ENCODE measurements at regions not wholly inside any gene's neighbourhood (a gene's known extent, or its start where the extent isn't known, plus 50 kb on each side); places are given as distances from the start of the nearest gene placed in this dataset.
A peak's percentile ranks its signal among the peaks of the same experiment; 100 is the strongest.

GRCh38 chr4:84385203-84385602 is 113.9 kb downstream of the NKX6-1 start:
- no peak overlapping the region for H3K4me3 ChIP-seq (ENCODE audit: low read depth, low read length)
- TF ChIP-seq CTCF (IDR thresholded peaks at IDR 0.05; ENCODE audit: low read depth, low read length) = no peak
- in situ Hi-C loops (cut with HindIII; ENCODE audit: low sequenced_read_pairs) = no loop called here
- DNase-seq (ENCODE audit: low read depth, low spot score) = no peak

GRCh38 chr4:84384801-84385200 is 114.3 kb downstream of the NKX6-1 start:
- in situ Hi-C loops (cut with HindIII; ENCODE audit: low sequenced_read_pairs) = no loop called here
- no peak overlapping the region for H3K4me3 ChIP-seq (ENCODE audit: low read depth, low read length)
- DNase-seq (ENCODE audit: low read depth, low spot score) = no peak
- no peak for TF ChIP-seq CTCF (IDR thresholded peaks at IDR 0.05; ENCODE audit: low read depth, low read length)

GRCh38 chr4:84381759-84382158 is 117.3 kb downstream of the NKX6-1 start:
- in situ Hi-C loops (cut with HindIII; ENCODE audit: low sequenced_read_pairs) = no loop called here
- no peak for DNase-seq (ENCODE audit: low read depth, low spot score)
- no peak overlapping the region for H3K4me3 ChIP-seq (ENCODE audit: low read depth, low read length)
- TF ChIP-seq CTCF (IDR thresholded peaks at IDR 0.05; ENCODE audit: low read depth, low read length) = no peak

- in situ Hi-C loops (cut with HindIII; ENCODE audit: low sequenced_read_pairs) = no loop called here
- TF ChIP-seq CTCF (IDR thresholded peaks at IDR 0.05; ENCODE audit: low read depth, low read length) = no peak
- H3K4me3 ChIP-seq (ENCODE audit: low read depth, low read length) = no peak overlapping the region
- peak; percentile 49 for DNase-seq (ENCODE audit: low read depth, low spot score)
These were observed 119.0 kb downstream of the NKX6-1 start for GRCh38 chr4:84379917-84380641.

GRCh38 chr4:84378983-84379382 is 120.1 kb downstream of the NKX6-1 start:
- no peak for TF ChIP-seq CTCF (IDR thresholded peaks at IDR 0.05; ENCODE audit: low read depth, low read length)
- DNase-seq (ENCODE audit: low read depth, low spot score) = no peak
- in situ Hi-C loops (cut with HindIII; ENCODE audit: low sequenced_read_pairs) = no loop called here
- no peak overlapping the region for H3K4me3 ChIP-seq (ENCODE audit: low read depth, low read length)

GRCh38 chr4:84378356-84378755 is 120.7 kb downstream of the NKX6-1 start:
- DNase-seq (ENCODE audit: low read depth, low spot score) = no peak
- TF ChIP-seq CTCF (IDR thresholded peaks at IDR 0.05; ENCODE audit: low read depth, low read length) = no peak
- no peak overlapping the region for H3K4me3 ChIP-seq (ENCODE audit: low read depth, low read length)
- in situ Hi-C loops (cut with HindIII; ENCODE audit: low sequenced_read_pairs) = no loop called here
